ENCODE measurements at regions not wholly inside any gene's neighbourhood (a gene's known extent, or its start where the extent isn't known, plus 50 kb on each side); places are given as distances from the start of the nearest gene placed in this dataset.
"Not testable (repeated sequence)": the region's sequence is repeated elsewhere in the genome, so short reads cannot be mapped to it uniquely, and the experiment has no call there.

DNA sequence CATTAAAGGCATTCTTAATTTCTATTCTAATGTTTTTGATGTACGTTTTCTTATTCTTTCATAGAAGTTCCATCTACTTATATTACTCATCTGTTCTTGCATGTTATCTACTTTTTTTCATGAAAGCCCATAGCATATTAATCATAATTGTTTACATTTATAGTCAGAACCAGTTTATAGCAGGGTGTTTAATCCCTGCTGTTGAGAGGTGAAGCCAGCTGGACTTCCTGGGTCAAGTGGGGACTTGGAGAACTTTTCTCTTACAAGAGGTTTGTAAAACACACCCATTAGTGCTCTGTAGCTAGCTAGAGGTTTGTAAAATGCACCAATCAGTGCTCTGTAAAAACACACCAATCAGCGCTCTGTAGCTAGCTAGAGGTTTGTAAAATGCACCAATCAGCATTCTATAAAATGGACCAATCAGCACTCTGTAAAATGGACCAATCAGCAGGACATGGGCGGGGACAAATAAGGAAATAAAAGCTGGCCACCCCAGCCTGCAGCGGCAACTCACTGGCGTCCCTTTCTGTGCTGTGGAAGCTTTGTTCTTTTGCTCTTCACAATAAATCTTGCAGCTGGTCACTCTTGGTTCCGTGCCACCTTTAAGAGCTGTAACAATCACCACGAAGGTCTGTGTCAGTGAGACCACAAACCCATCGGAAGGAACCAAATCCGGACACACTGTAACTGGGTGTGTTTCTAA, 120.6 kb downstream of the TANC2 start:
- Histone ChIP-seq H3K36me3 (no peaks in the 10 kb centered on the region), H3K4me3 (no peak overlapping the region), H3K4me1 (no peaks in the 10 kb centered on the region), H3K27me3 (no peaks in the 10 kb centered on the region), H3K27ac (no peak overlapping the region), H3K9me3 (no peaks in the 10 kb centered on the region)
- WGBS, 2 donors, result 94 to 96% methylated on average over 9 of the region's 9 CpGs
- FAIRE-seq (no peak), ATAC-seq (no peak), DNase-seq (no peak)
- TF ChIP-seq, protein P1, sequence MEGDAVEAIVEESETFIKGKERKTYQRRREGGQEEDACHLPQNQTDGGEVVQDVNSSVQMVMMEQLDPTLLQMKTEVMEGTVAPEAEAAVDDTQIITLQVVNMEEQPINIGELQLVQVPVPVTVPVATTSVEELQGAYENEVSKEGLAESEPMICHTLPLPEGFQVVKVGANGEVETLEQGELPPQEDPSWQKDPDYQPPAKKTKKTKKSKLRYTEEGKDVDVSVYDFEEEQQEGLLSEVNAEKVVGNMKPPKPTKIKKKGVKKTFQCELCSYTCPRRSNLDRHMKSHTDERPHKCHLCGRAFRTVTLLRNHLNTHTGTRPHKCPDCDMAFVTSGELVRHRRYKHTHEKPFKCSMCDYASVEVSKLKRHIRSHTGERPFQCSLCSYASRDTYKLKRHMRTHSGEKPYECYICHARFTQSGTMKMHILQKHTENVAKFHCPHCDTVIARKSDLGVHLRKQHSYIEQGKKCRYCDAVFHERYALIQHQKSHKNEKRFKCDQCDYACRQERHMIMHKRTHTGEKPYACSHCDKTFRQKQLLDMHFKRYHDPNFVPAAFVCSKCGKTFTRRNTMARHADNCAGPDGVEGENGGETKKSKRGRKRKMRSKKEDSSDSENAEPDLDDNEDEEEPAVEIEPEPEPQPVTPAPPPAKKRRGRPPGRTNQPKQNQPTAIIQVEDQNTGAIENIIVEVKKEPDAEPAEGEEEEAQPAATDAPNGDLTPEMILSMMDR (IDR thresholded peaks at IDR 0.05), result no peak
- intact Hi-C loops (cut with DNase I), result no loop called here

DNA sequence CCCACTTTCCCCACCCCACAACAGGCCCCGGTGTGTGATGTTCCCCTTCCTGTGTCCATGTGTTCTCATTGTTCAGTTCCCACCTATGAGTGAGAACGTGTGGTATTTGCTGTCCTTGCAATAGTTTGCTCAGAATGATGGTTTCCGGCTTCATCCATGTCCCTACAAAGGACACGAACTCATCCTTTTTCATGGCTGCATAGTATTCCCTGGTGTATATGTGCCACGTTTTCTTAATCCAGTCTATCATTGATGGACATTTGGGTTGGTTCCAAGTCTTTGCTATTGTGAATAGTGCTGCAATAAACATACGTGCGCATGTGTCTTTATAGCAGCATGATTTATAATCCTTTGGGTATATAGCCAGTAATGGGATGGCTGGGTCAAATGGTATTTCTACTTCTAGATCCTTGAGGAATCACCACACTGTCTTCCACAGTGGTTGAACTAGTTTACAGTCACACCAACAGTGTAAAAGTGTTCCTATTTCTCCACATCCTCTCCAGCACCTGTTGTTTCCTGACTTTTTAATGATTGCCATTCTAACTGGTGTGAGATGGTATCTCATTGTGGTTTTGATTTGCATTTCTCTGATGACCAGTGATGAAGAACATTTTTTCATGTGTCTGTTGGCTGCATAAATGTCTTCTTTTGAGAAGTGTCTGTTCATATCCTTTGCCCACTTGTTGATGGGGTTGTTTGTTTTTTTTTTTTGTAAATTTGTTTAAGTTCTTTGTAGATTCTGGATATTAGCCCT, 124.5 kb downstream of the TANC2 start:
- H3K4me1 ChIP-seq; H3K36me3 ChIP-seq; H3K9me3 ChIP-seq; H3K27ac ChIP-seq; ATAC-seq; H3K4me3 ChIP-seq; intact Hi-C loops (cut with DNase I); FAIRE-seq; H3K27me3 ChIP-seq; DNase-seq: not testable (repeated sequence)
- WGBS, 2 donors, result 80 to 88% methylated on average over 7 of the region's 7 CpGs

DNA sequence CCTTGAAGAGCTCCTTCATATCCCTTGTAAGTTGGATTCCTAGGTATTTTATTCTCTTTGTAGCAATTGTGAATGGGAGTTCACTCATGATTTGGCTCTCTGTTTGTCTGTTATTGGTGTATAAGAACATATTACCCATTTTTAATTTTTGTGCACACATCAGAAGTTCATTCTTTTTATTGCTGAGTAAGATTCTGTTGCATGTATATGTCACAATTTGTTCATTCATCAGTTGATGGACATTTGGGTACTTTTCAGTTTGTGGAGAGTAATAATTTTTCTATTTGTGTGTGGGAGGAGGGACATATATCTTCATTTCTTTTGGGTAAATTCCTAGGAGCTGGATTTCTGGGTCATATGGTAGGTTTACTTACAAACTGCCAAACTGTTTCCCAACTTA, 125.9 kb downstream of the TANC2 start:
- H3K36me3 ChIP-seq; H3K27me3 ChIP-seq; H3K4me1 ChIP-seq; H3K9me3 ChIP-seq; FAIRE-seq; H3K27ac ChIP-seq; ATAC-seq; H3K4me3 ChIP-seq; DNase-seq; intact Hi-C loops (cut with DNase I): not testable (repeated sequence)

DNA sequence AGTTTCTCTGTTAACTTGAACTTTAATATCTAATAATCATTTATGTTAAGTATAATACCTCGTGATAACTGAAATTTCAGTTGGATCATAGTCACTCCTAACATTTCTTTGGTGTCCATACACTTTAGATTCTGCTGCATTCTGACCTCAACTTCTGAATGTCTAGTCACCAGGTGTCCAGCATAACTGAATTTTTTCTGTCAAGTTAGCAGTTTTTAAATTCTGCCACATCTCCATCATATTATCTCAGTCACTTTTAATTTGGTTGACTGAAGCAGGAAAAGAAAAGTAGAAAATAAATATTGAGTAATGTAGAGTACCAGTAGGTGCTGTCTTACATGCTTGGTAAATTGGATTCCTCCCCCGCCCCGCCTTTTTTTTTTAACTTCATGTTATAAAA, 128.6 kb downstream of the TANC2 start:
- FAIRE-seq, result no peak
- intact Hi-C loops (cut with DNase I), result no loop called here

DNA sequence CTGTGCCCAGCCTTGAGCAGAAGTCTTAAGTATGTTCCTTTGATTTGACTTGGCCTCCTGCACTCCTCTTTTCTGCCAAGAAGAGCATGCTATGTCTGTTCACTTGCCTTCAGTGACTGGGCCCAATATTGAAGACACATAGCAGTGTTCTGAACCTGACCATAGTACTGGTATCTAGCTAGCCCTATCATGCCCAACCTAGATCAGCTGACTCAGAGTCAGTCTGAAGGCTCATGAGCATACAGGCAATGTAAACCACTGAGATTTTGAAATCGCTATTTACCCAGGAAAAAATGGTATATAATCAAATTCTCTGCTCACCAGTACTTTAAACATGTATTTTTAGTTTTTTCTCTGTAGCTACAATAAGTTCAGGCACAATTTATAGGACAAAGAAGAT, 129.4 kb downstream of the TANC2 start:
- DNase-seq, result no peak
- H3K27ac ChIP-seq, result no peak overlapping the region
- 94 to 96% methylated on average over 1 of the region's 1 CpG for WGBS, 2 donors
- no peaks in the 10 kb centered on the region for H3K36me3 ChIP-seq
- H3K4me3 ChIP-seq, result no peak overlapping the region
- H3K27me3 ChIP-seq, result no peaks in the 10 kb centered on the region
- no peak for FAIRE-seq
- TF ChIP-seq, protein P1 (IDR thresholded peaks at IDR 0.05), result no peak
- H3K9me3 ChIP-seq, result no peaks in the 10 kb centered on the region
- intact Hi-C loops (cut with DNase I), result no loop called here
- no peak for ATAC-seq
- H3K4me1 ChIP-seq, result no peaks in the 10 kb centered on the region

More for the DNA sequence above, 128.6 kb downstream of the TANC2 start:
- Histone ChIP-seq H3K27ac (no peak overlapping the region), H3K27me3 (no peaks in the 10 kb centered on the region), H3K4me1 (no peaks in the 10 kb centered on the region), H3K36me3 (no peaks in the 10 kb centered on the region), H3K4me3 (no peak overlapping the region), H3K9me3 (no peaks in the 10 kb centered on the region)
- DNase-seq (no peak), ATAC-seq (no peak)
- TF ChIP-seq, protein P1 (IDR thresholded peaks at IDR 0.05), result no peak
- WGBS, 2 donors, result 82 to 90% methylated on average over 3 of the region's 3 CpGs

DNA sequence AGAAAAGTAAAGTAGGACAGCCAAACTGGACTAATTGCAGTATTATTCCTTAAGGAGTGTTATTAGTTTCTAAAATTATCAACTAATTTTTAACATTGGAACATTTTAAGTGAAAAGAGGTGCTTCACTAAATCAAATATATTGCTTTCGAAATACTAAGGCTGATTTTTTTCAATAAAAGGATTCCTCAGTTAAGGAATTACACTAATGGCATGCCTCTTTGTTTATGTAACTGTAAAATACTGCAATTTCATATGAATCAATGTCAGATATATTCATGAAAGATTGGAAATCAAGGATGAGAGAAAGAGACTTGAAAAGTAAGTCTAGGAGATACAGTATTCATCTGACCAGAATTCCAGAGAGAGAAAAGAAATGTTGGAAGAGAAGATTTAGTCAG, 129.8 kb downstream of the TANC2 start:
- H3K9me3 ChIP-seq, result no peaks in the 10 kb centered on the region
- H3K36me3 ChIP-seq, result no peaks in the 10 kb centered on the region
- H3K4me3 ChIP-seq, result no peak overlapping the region
- FAIRE-seq (no peak), DNase-seq (no peak), ATAC-seq (no peak)
- no peaks in the 10 kb centered on the region for H3K4me1 ChIP-seq
- 89 to 93% methylated on average over 1 of the region's 1 CpG for WGBS, 2 donors
- H3K27me3 ChIP-seq, result no peaks in the 10 kb centered on the region
- intact Hi-C loops (cut with DNase I), result no loop called here
- TF ChIP-seq, protein P1 (IDR thresholded peaks at IDR 0.05), result no peak
- H3K27ac ChIP-seq, result no peak overlapping the region
